ENCODE measurements at regions not wholly inside any gene's neighbourhood (a gene's known extent, or its start where the extent isn't known, plus 50 kb on each side); places are given as distances from the start of the nearest gene placed in this dataset.
"Not testable (repeated sequence)": the region's sequence is repeated elsewhere in the genome, so short reads cannot be mapped to it uniquely, and the experiment has no call there.

- DNase-seq = no peak
Observed at GRCh38 chr6:167662075-167662880, 164.4 kb upstream of the AFDN start.

GRCh38 chr6:167662881-167663205, 163.9 kb upstream of the AFDN start:
- DNase-seq = no peak

GRCh38 chr6:167663316-167663715, 163.4 kb upstream of the AFDN start:
- no peak for DNase-seq

- DNase-seq = no peak
Observed at GRCh38 chr6:167663784-167664443, 162.8 kb upstream of the AFDN start.

GRCh38 chr6:167664678-167665660, 161.7 kb upstream of the AFDN start:
- no peak for DNase-seq

GRCh38 chr6:167665698-167666330, 160.9 kb upstream of the AFDN start:
- DNase-seq = no peak

GRCh38 chr6:167666571-167667203, 160.0 kb upstream of the AFDN start:
- no peak for DNase-seq

- no peak for DNase-seq
Observed at GRCh38 chr6:167667204-167668018, 159.3 kb upstream of the AFDN start.

GRCh38 chr6:167668019-167668753, 158.5 kb upstream of the AFDN start:
- DNase-seq = no peak

- DNase-seq = no peak
Observed at GRCh38 chr6:167668754-167669552, 157.8 kb upstream of the AFDN start.

- DNase-seq = no peak
Observed at GRCh38 chr6:167669553-167669849, 157.2 kb upstream of the AFDN start.

- DNase-seq = no peak
Observed at GRCh38 chr6:167669870-167670802, 156.6 kb upstream of the AFDN start.

- no peak for DNase-seq
Observed at GRCh38 chr6:167670938-167671338, 155.8 kb upstream of the AFDN start.

GRCh38 chr6:167671379-167671976, 155.2 kb upstream of the AFDN start:
- not testable (repeated sequence) for DNase-seq

- DNase-seq = no peak
Observed at GRCh38 chr6:167671977-167672687, 154.6 kb upstream of the AFDN start.

GRCh38 chr6:167672738-167673137, 154.0 kb upstream of the AFDN start:
- DNase-seq = no peak

GRCh38 chr6:167673946-167674345, 152.8 kb upstream of the AFDN start:
- no peak for DNase-seq

GRCh38 chr6:167674486-167674885, 152.2 kb upstream of the AFDN start:
- DNase-seq = no peak

Data from stimulated activated CD4-positive, alpha-beta T cell treated with anti-CD3 and anti-CD28 coated beads, Interleukin-4, amount 100 ng/mL, for 1 hour (primary cell).